H1 (cell line): ENCODE measurements at regions not wholly inside any gene's neighbourhood (a gene's known extent, or its start where the extent isn't known, plus 50 kb on each side); places are given as distances from the start of the nearest gene placed in this dataset.

Experiments
- ATF3 ChIP-seq: IDR thresholded peaks from 2 replicates; pipeline ENCODE4 v1.6.1; 2011; ENCODE audit warnings: low read depth, mild to moderate bottlenecking, low read length; ENCODE audit not compliant: insufficient read depth
- CHD2 ChIP-seq: IDR thresholded peaks from 2 replicates; pipeline ENCODE4 v1.6.1; 2012; ENCODE audit warnings: low read length, improper control_type of control experiment
- CTCF ChIP-seq, 3 experiments: IDR thresholded peaks; 1 replicate in 2 of 3; 2 replicates in 1 of 3; pipeline versions ENCODE4 v1.5.1 to v1.6.1; 2011; ENCODE audit warnings: low read length in 3 of 3, mild to moderate bottlenecking in 3 of 3, inconsistent platforms in 2 of 3, low read depth in 1 of 3, moderate library complexity in 1 of 3; ENCODE audit not compliant: insufficient read depth in 1 of 3; ENCODE audit errors: control extremely low read depth in 1 of 3
- EP300 ChIP-seq, 2 experiments: IDR thresholded peaks; 1 replicate in 1 of 2; 2 replicates in 1 of 2; pipeline ENCODE4 v1.6.1; 2011 to 2012; ENCODE audit warnings: low read depth in 2 of 2, low read length in 2 of 2, mild to moderate bottlenecking in 2 of 2, borderline replicate concordance in 1 of 2, inconsistent platforms in 1 of 2, moderate library complexity in 1 of 2
- GABPA ChIP-seq: IDR thresholded peaks from 2 replicates; pipeline ENCODE4 v1.6.1; 2011; ENCODE audit warnings: mild to moderate bottlenecking, low read length, moderate library complexity, borderline replicate concordance; ENCODE audit not compliant: insufficient read depth
- HDAC2 ChIP-seq, 2 experiments: fragments of 300-600 bp in 1 of 2; sonication (generic) in 1 of 2; IDR thresholded peaks; 2 replicates each; pipeline ENCODE4 v1.6.1; 2011 to 2012; ENCODE audit warnings: low read depth in 2 of 2, low read length in 2 of 2, mild to moderate bottlenecking in 2 of 2, moderate library complexity in 2 of 2, borderline replicate concordance in 1 of 2, inconsistent platforms in 1 of 2
- JUN ChIP-seq: IDR thresholded peaks from 2 replicates; pipeline ENCODE4 v1.6.1; 2011; ENCODE audit warnings: low read depth, mild to moderate bottlenecking, improper control_type of control experiment, low read length
- POLR2A ChIP-seq, 2 experiments: IDR thresholded peaks; 1 replicate in 1 of 2; 2 replicates in 1 of 2; pipeline ENCODE4 v1.6.1; 2011; ENCODE audit warnings: low read depth in 2 of 2, low read length in 2 of 2, mild to moderate bottlenecking in 2 of 2; ENCODE audit errors: control extremely low read depth in 1 of 2
- TEAD4 ChIP-seq: IDR thresholded peaks from 2 replicates; pipeline ENCODE4 v1.6.1; 2012; ENCODE audit warnings: low read depth, low read length, inconsistent platforms, mixed read lengths
- ZNF274 ChIP-seq: IDR thresholded peaks from 2 replicates; pipeline ENCODE4 v1.7.0; 2012; ENCODE audit warnings: low read length, borderline replicate concordance; ENCODE audit errors: extremely low read depth

- TF ChIP-seq CTCF (IDR thresholded peaks at IDR 0.05; ENCODE audit: control extremely low read depth in 1 of 3, insufficient read depth in 1 of 3, low read depth in 1 of 3, low read length in 3 of 3) (no peak), JUN (no peak), HDAC2 (IDR thresholded peaks at IDR 0.05; ENCODE audit: borderline replicate concordance in 1 of 2, low read depth in 2 of 2, low read length in 2 of 2) (no peak), ATF3 (no peak), TEAD4 (no peak), EP300 (IDR thresholded peaks at IDR 0.05; ENCODE audit: borderline replicate concordance in 1 of 2, low read depth in 2 of 2, low read length in 2 of 2) (no peak), CHD2 (no peak), ZNF274 (no peak), POLR2A (IDR thresholded peaks at IDR 0.05; ENCODE audit: control extremely low read depth in 1 of 2, low read depth in 2 of 2, low read length in 2 of 2) (no peak), GABPA (no peak)
These were observed 292.5 kb upstream of the CELF2 start for GRCh38 chr10:10725196-10725595.
